HEK293 (cell line): ENCODE measurements at regions not wholly inside any gene's neighbourhood (a gene's known extent, or its start where the extent isn't known, plus 50 kb on each side); places are given as distances from the start of the nearest gene placed in this dataset.
A peak's percentile ranks its signal among the peaks of the same experiment; 100 is the strongest.

Source experiments
- CTCF ChIA-PET: fragments of 350-600 bp; formaldehyde crosslinking; extraction: SDS; loops from one replicate; lab custom pipeline; 2021; ENCODE audit warnings: antibody characterized with exemption; lab: Yijun Ruan, JAX
- POLR2A ChIA-PET: fragments of 300-600 bp; formaldehyde crosslinking; extraction: SDS; loops from one replicate; lab custom pipeline; 2020; ENCODE audit warnings: antibody characterized with exemption, inconsistent platforms; lab: Yijun Ruan, JAX
- H3K27ac ChIP-seq: fragments of 200-500 bp; sonication (Bioruptor generic); 2 replicates; pipeline ENCODE4 v1.5.1; 2014; ENCODE audit warnings: low read depth, low read length, control low read depth, inconsistent platforms; ENCODE audit errors: extremely low read depth
- H3K36me3 ChIP-seq, 2 experiments: fragments of 200-500 bp in 1 of 2; sonication (Bioruptor generic) in 1 of 2; 1 replicate in 1 of 2; 2 replicates in 1 of 2; pipeline ENCODE4 v1.5.1; 2014 to 2017; ENCODE audit warnings: inconsistent platforms in 2 of 2, low read length in 2 of 2; ENCODE audit not compliant: control insufficient read depth in 2 of 2, insufficient read depth in 1 of 2
- H3K4me1 ChIP-seq: fragments of 200-500 bp; sonication (Bioruptor generic); 2 replicates; pipeline ENCODE4 v1.5.1; 2014; ENCODE audit warnings: mild to moderate bottlenecking, low read length, inconsistent platforms; ENCODE audit not compliant: control insufficient read depth, insufficient read depth
- H3K4me3 ChIP-seq: 2 replicates; pipeline ENCODE4 v1.5.1; 2011; ENCODE audit warnings: low read depth, mild to moderate bottlenecking, control low read depth, low read length, moderate library complexity
- H3K9me3 ChIP-seq: fragments of 200-500 bp; sonication (Bioruptor generic); 2 replicates; pipeline ENCODE4 v1.5.1; 2014; ENCODE audit warnings: low read depth, low read length, inconsistent platforms; ENCODE audit not compliant: control insufficient read depth, insufficient read depth
- BCL11A ChIP-seq: fragments of 450-650 bp; formaldehyde crosslinking; IDR thresholded peaks from 2 replicates; pipeline ENCODE4 v1.5.1; 2016; ENCODE audit warnings: low read depth, missing biosample characterization, missing genetic modification characterization
- MEIS1 ChIP-seq: sonication (generic); formaldehyde crosslinking; IDR thresholded peaks from 2 replicates; pipeline ENCODE4 v1.8.1; 2022; ENCODE audit warnings: missing genetic modification reagents, mild to moderate bottlenecking, borderline replicate concordance
- PRDM10 ChIP-seq: fragments of 450-650 bp; formaldehyde crosslinking; IDR thresholded peaks from 2 replicates; pipeline ENCODE4 v1.5.1; 2016; ENCODE audit warnings: missing biosample characterization, missing genetic modification characterization
- PRDM6 ChIP-seq: fragments of 450-650 bp; formaldehyde crosslinking; IDR thresholded peaks from 2 replicates; pipeline ENCODE4 v1.5.1; 2017; ENCODE audit warnings: missing biosample characterization, missing genetic modification characterization
- SALL2 ChIP-seq: fragments of 450-650 bp; formaldehyde crosslinking; IDR thresholded peaks from 2 replicates; pipeline ENCODE4 v1.5.0; 2017; ENCODE audit warnings: missing biosample characterization, mild to moderate bottlenecking, missing genetic modification characterization, borderline replicate concordance
- SETDB1 ChIP-seq: IDR thresholded peaks from one replicate; pipeline ENCODE4 v1.6.1; 2017; ENCODE audit warnings: mild to moderate bottlenecking, low read length, moderate library complexity, mixed read lengths; ENCODE audit not compliant: insufficient read length
- TSHZ1 ChIP-seq: fragments of 450-650 bp; formaldehyde crosslinking; IDR thresholded peaks from 2 replicates; pipeline ENCODE4 v1.5.1; 2016; ENCODE audit warnings: missing biosample characterization, missing genetic modification characterization, borderline replicate concordance
- WT1 ChIP-seq: fragments of 450-650 bp; formaldehyde crosslinking; IDR thresholded peaks from 2 replicates; pipeline ENCODE4 v1.5.1; 2016; ENCODE audit warnings: missing biosample characterization, missing genetic modification characterization
- ZBTB8A ChIP-seq: fragments of 450-650 bp; formaldehyde crosslinking; IDR thresholded peaks from 2 replicates; pipeline ENCODE4 v1.5.1; 2016; ENCODE audit warnings: missing biosample characterization, missing genetic modification characterization
- ZNF138 ChIP-seq: fragments of 450-650 bp; formaldehyde crosslinking; IDR thresholded peaks from 2 replicates; pipeline ENCODE4 v1.5.1; 2016; ENCODE audit warnings: missing biosample characterization, missing genetic modification characterization, borderline replicate concordance
- ZNF146 ChIP-seq: fragments of 450-650 bp; formaldehyde crosslinking; IDR thresholded peaks from 2 replicates; pipeline ENCODE4 v1.5.1; 2016; ENCODE audit warnings: missing biosample characterization, missing genetic modification characterization
- ZNF280D ChIP-seq: fragments of 450-650 bp; formaldehyde crosslinking; IDR thresholded peaks from 2 replicates; pipeline ENCODE4 v1.5.1; 2016; ENCODE audit warnings: missing biosample characterization, missing genetic modification characterization
- ZNF292 ChIP-seq: fragments of 450-650 bp; formaldehyde crosslinking; IDR thresholded peaks from 2 replicates; pipeline ENCODE4 v1.5.1; 2016; ENCODE audit warnings: low read depth, missing biosample characterization, missing genetic modification characterization, borderline replicate concordance
- ZNF560 ChIP-seq: fragments of 450-650 bp; formaldehyde crosslinking; IDR thresholded peaks from 2 replicates; pipeline ENCODE4 v1.5.1; 2017; ENCODE audit warnings: missing biosample characterization, missing genetic modification characterization, borderline replicate concordance
- ZNF624 ChIP-seq: fragments of 450-650 bp; formaldehyde crosslinking; IDR thresholded peaks from 2 replicates; pipeline ENCODE4 v1.5.1; 2017; ENCODE audit warnings: missing biosample characterization, missing genetic modification characterization
- ZNF629 ChIP-seq: fragments of 450-650 bp; formaldehyde crosslinking; IDR thresholded peaks from 2 replicates; pipeline ENCODE4 v1.5.1; 2017; ENCODE audit warnings: missing biosample characterization, missing genetic modification characterization
- ZNF692 ChIP-seq: fragments of 450-650 bp; formaldehyde crosslinking; IDR thresholded peaks from 2 replicates; pipeline ENCODE4 v1.5.1; 2016; ENCODE audit warnings: missing biosample characterization, missing genetic modification characterization
- ZNF785 ChIP-seq: fragments of 450-650 bp; formaldehyde crosslinking; IDR thresholded peaks from 2 replicates; pipeline ENCODE4 v1.5.1; 2016; ENCODE audit warnings: missing biosample characterization, missing genetic modification characterization
- ZSCAN4 ChIP-seq: fragments of 450-650 bp; formaldehyde crosslinking; IDR thresholded peaks from 2 replicates; pipeline ENCODE4 v1.5.1; 2017; ENCODE audit warnings: missing biosample characterization, missing genetic modification characterization

- ChIA-PET CTCF (interaction anchor here (1.2 kb wide), 1 partner anchor 262 kb away, joined by 3 read pairs; no protein-coding TSS in a partner anchor), POLR2A (interaction anchor here (0.6 to 0.9 kb wide), 2 partner anchors 11 kb away, joined by 3 read pairs; no protein-coding TSS in a partner anchor)
- Histone ChIP-seq H3K4me3 (no peak overlapping the region), H3K4me1 (no peaks in the 10 kb centered on the region), H3K27ac (no peak overlapping the region), H3K36me3 (no peaks in the 10 kb centered on the region), H3K9me3 (no peaks in the 10 kb centered on the region)
- TF ChIP-seq SETDB1 (peak; percentile 88), ZNF560 (tag by site-specific recombination) (no peak)
Measured at GRCh38 chr6:106735828-106736227, 106.5 kb downstream of the QRSL1 start.

GRCh38 chr6:106735136-106735633, 105.8 kb downstream of the QRSL1 start:
- Histone ChIP-seq H3K27ac (no peak overlapping the region), H3K4me3 (no peak overlapping the region), H3K36me3 (no peaks in the 10 kb centered on the region), H3K9me3 (no peaks in the 10 kb centered on the region), H3K4me1 (no peaks in the 10 kb centered on the region)
- no peak for TF ChIP-seq ZNF785 (tag by site-specific recombination)
- no peak for TF ChIP-seq ZSCAN4 (tag by site-specific recombination)
- no peak for TF ChIP-seq ZNF146 (tag by site-specific recombination)
- no peak for TF ChIP-seq ZNF629 (tag by site-specific recombination)
- no peak for TF ChIP-seq MEIS1
- TF ChIP-seq TSHZ1, result no peak
- no peak for TF ChIP-seq ZNF560 (tag by site-specific recombination)
- no peak for TF ChIP-seq ZNF692 (tag by site-specific recombination)
- TF ChIP-seq WT1 (tag by site-specific recombination), result no peak
- no peak for TF ChIP-seq SALL2 (tag by site-specific recombination)
- TF ChIP-seq ZNF280D (tag by site-specific recombination), result no peak
- TF ChIP-seq ZBTB8A (tag by site-specific recombination), result no peak
- TF ChIP-seq PRDM6 (tag by site-specific recombination), result no peak
- TF ChIP-seq ZNF292, result no peak
- TF ChIP-seq PRDM10 (tag by site-specific recombination), result no peak
- no peak for TF ChIP-seq ZNF624 (tag by site-specific recombination)
- TF ChIP-seq BCL11A (tag by site-specific recombination), result no peak
- no peak for TF ChIP-seq ZNF138
- CTCF ChIA-PET, result interaction anchor here (0.7 kb wide), 1 partner anchor 1214 kb away, joined by 4 read pairs; no protein-coding TSS in a partner anchor
- POLR2A ChIA-PET, result no interaction called here
